H9 (cell line): ENCODE measurements at regions not wholly inside any gene's neighbourhood (a gene's known extent, or its start where the extent isn't known, plus 50 kb on each side); places are given as distances from the start of the nearest gene placed in this dataset.

Experiments used
- DNase-seq: peaks from one replicate; pipeline ENCODE4 v3.0.0-alpha.2; 2017
- H2AFZ ChIP-seq: one replicate; pipeline ENCODE4 v1.6.1; 2013; ENCODE audit warnings: mild to moderate bottlenecking, low read length, control low read depth, moderate library complexity
- H2AK5ac ChIP-seq: 2 replicates; pipeline ENCODE4 v1.6.1; 2013; ENCODE audit warnings: low read length, control low read depth, mixed read lengths; ENCODE audit not compliant: insufficient read length
- H2BK120ac ChIP-seq: one replicate; pipeline ENCODE4 v1.6.1; 2013; ENCODE audit warnings: low read depth, mild to moderate bottlenecking, low read length, control low read depth, inconsistent platforms; ENCODE audit not compliant: poor library complexity, severe bottlenecking
- H2BK12ac ChIP-seq: 2 replicates; pipeline ENCODE4 v1.6.1; 2013; ENCODE audit warnings: low read length, control low read depth, mixed read lengths, low read depth; ENCODE audit not compliant: insufficient read length
- H2BK15ac ChIP-seq: 2 replicates; pipeline ENCODE4 v1.6.1; 2013; ENCODE audit warnings: low read depth, low read length, control low read depth
- H2BK20ac ChIP-seq: one replicate; pipeline ENCODE4 v1.6.1; 2013; ENCODE audit warnings: low read depth, mild to moderate bottlenecking, low read length, control low read depth, inconsistent platforms; ENCODE audit not compliant: poor library complexity, severe bottlenecking
- H2BK5ac ChIP-seq: 2 replicates; pipeline ENCODE4 v1.6.1; 2013; ENCODE audit warnings: low read length, control low read depth, mixed read lengths; ENCODE audit not compliant: insufficient read length
- H3K14ac ChIP-seq: 2 replicates; pipeline ENCODE4 v1.6.1; 2013; ENCODE audit warnings: low read length, control low read depth; ENCODE audit not compliant: insufficient read depth
- H3K18ac ChIP-seq: 2 replicates; pipeline ENCODE4 v1.6.1; 2013; ENCODE audit warnings: low read depth, mild to moderate bottlenecking, mixed read lengths, low read length, control low read depth; ENCODE audit not compliant: insufficient read length
- H3K23ac ChIP-seq: 2 replicates; pipeline ENCODE4 v1.6.1; 2013; ENCODE audit warnings: low read length, control low read depth, mixed read lengths, low read depth; ENCODE audit not compliant: insufficient read length
- H3K23me2 ChIP-seq: 2 replicates; pipeline ENCODE4 v1.6.1; 2013; ENCODE audit warnings: low read depth, mild to moderate bottlenecking, mixed read lengths, low read length, control low read depth; ENCODE audit not compliant: insufficient read length, poor library complexity, severe bottlenecking
- H3K27ac ChIP-seq: 2 replicates; pipeline ENCODE4 v1.5.1; 2013; ENCODE audit warnings: low read length, control low read depth, mixed read lengths, low read depth; ENCODE audit not compliant: insufficient read length
- H3K27me3 ChIP-seq: 2 replicates; pipeline ENCODE4 v1.6.1; 2013; ENCODE audit warnings: low read length, control low read depth, inconsistent platforms; ENCODE audit not compliant: insufficient read depth
- H3K4ac ChIP-seq: 2 replicates; pipeline ENCODE4 v1.6.1; 2013; ENCODE audit warnings: low read depth, mild to moderate bottlenecking, control low read depth, inconsistent platforms, low read length, moderate library complexity
- H3K4me1 ChIP-seq: 2 replicates; pipeline ENCODE4 v1.6.1; 2013; ENCODE audit warnings: low read length, control low read depth, inconsistent platforms; ENCODE audit not compliant: insufficient read depth
- H3K4me2 ChIP-seq: 2 replicates; pipeline ENCODE4 v1.6.1; 2013; ENCODE audit warnings: low read length, control low read depth, mixed read lengths; ENCODE audit not compliant: insufficient read length, insufficient read depth
- H3K56ac ChIP-seq: 2 replicates; pipeline ENCODE4 v1.6.1; 2013; ENCODE audit warnings: low read depth, mild to moderate bottlenecking, mixed read lengths, low read length, control low read depth; ENCODE audit not compliant: insufficient read length
- H3K79me1 ChIP-seq: 2 replicates; pipeline ENCODE4 v1.6.1; 2013; ENCODE audit warnings: low read depth, mild to moderate bottlenecking, moderate library complexity, low read length, control low read depth, inconsistent platforms; ENCODE audit not compliant: insufficient read depth, poor library complexity, severe bottlenecking
- H3K79me2 ChIP-seq: 2 replicates; pipeline ENCODE4 v1.6.1; 2013; ENCODE audit warnings: low read length, control low read depth, inconsistent platforms; ENCODE audit not compliant: insufficient read depth
- H3K9ac ChIP-seq: 2 replicates; pipeline ENCODE4 v1.6.1; 2013; ENCODE audit warnings: low read length, control low read depth, mixed read lengths; ENCODE audit not compliant: insufficient read length; ENCODE audit errors: extremely low read depth
- H3K9me3 ChIP-seq: one replicate; pipeline ENCODE4 v1.6.1; 2013; ENCODE audit warnings: low read depth, low read length, inconsistent platforms; ENCODE audit not compliant: control insufficient read depth
- H3T11ph ChIP-seq: one replicate; pipeline ENCODE4 v1.6.1; 2013; ENCODE audit warnings: mild to moderate bottlenecking, low read length, control low read depth, inconsistent platforms
- H4K20me1 ChIP-seq: one replicate; pipeline ENCODE4 v1.6.1; 2013; ENCODE audit not compliant: control insufficient read depth, insufficient read length, insufficient read depth
- H4K5ac ChIP-seq: 2 replicates; pipeline ENCODE4 v1.6.1; 2013; ENCODE audit warnings: low read depth, mild to moderate bottlenecking, mixed read lengths, low read length, control low read depth; ENCODE audit not compliant: insufficient read length
- H4K8ac ChIP-seq: replicated peaks from 2 replicates; pipeline ENCODE4 v1.6.1; 2013; ENCODE audit warnings: low read length, control low read depth, mixed read lengths, low read depth; ENCODE audit not compliant: insufficient read length
- H4K91ac ChIP-seq: 2 replicates; pipeline ENCODE4 v1.6.1; 2013; ENCODE audit warnings: low read depth, mild to moderate bottlenecking, moderate library complexity, mixed read lengths, low read length, control low read depth; ENCODE audit not compliant: insufficient read length
- H3K27ac Mint-ChIP-seq, 3 experiments: 2 replicates in 2 of 3; 3 replicates in 1 of 3; pipeline ENCODE4 v1.8.0; 2020 to 2021; ENCODE audit warnings: mixed read lengths in 3 of 3, mild to moderate bottlenecking in 1 of 3, moderate library complexity in 1 of 3
- H3K27me3 Mint-ChIP-seq: 2 replicates; pipeline ENCODE4 v1.8.0; 2021; ENCODE audit warnings: low read depth, mild to moderate bottlenecking, moderate library complexity, mixed read lengths
- H3K36me3 Mint-ChIP-seq, 3 experiments: 2 replicates in 2 of 3; 3 replicates in 1 of 3; pipeline ENCODE4 v1.8.0; 2020 to 2021; ENCODE audit warnings: low read depth in 3 of 3, mixed read lengths in 3 of 3; ENCODE audit not compliant: insufficient read depth in 1 of 3
- H3K4me1 Mint-ChIP-seq, 2 experiments: 2 replicates each; pipeline ENCODE4 v1.8.0; 2020; ENCODE audit warnings: mixed read lengths in 2 of 2
- H3K4me3 Mint-ChIP-seq, 2 experiments: 2 replicates in 1 of 2; 3 replicates in 1 of 2; pipeline ENCODE4 v1.8.0; 2020 to 2021; ENCODE audit warnings: mild to moderate bottlenecking in 2 of 2, mixed read lengths in 2 of 2, moderate library complexity in 1 of 2
- H3K9me3 Mint-ChIP-seq, 2 experiments: 2 replicates in 1 of 2; 3 replicates in 1 of 2; pipeline ENCODE4 v1.8.0; 2020; ENCODE audit warnings: mild to moderate bottlenecking in 2 of 2, mixed read lengths in 2 of 2, moderate library complexity in 1 of 2
- CTCF ChIP-seq: fragments of 200-600 bp; sonication (generic); conservative IDR thresholded peaks from 3 replicates; pipeline ENCODE4 v1.8.0; 2021; ENCODE audit warnings: antibody characterized with exemption, mild to moderate bottlenecking
- WGBS: extraction: QIAGEN DNeasy Blood & Tissue Kit; methylation state at CpG from one replicate; pipeline ENCODE4 v1.1.7; 2013; ENCODE audit warnings: missing lambda C conversion rate, low lambda C conversion rate, mixed read lengths; ENCODE audit not compliant: insufficient read length; ENCODE audit errors: extremely low coverage; 5-methylcytosine and 5-hydroxymethylcytosine counted together

- H3K4me1 Mint-ChIP-seq = peaks cover 22 to 23% of the 10 kb centered on the region in 2 experiments
- Histone ChIP-seq H3K9me3 (no peaks in the 10 kb centered on the region), H3K9ac (no peak overlapping the region), H4K91ac (no peak overlapping the region), H3K23ac (no peak overlapping the region), H2BK5ac (no peak overlapping the region), H3K56ac (no peak overlapping the region), H2BK12ac (no peak overlapping the region), H3K23me2 (no peaks in the 10 kb centered on the region), H2AK5ac (no peak overlapping the region), H3K27me3 (no peaks in the 10 kb centered on the region), H3T11ph (no peak overlapping the region), H2AFZ (no peak overlapping the region), H3K4me2 (no peak overlapping the region), H4K20me1 (no peaks in the 10 kb centered on the region), H3K79me1 (no peaks in the 10 kb centered on the region), H4K8ac (no peak overlapping the region), H4K5ac (no peak overlapping the region), H2BK120ac (no peak overlapping the region), H3K27ac (no peak overlapping the region), H3K4me1 (peaks cover 4% of the 10 kb centered on the region; the same call in 1 of the 2 replicates), H2BK20ac (no peak overlapping the region), H3K4ac (no peak overlapping the region), H3K14ac (no peak overlapping the region), H3K18ac (no peak overlapping the region), H3K79me2 (no peaks in the 10 kb centered on the region), H2BK15ac (no peak overlapping the region)
- H3K4me3 Mint-ChIP-seq = no peak overlapping the region
- peak; percentile 35 for DNase-seq
- peak; percentile 71 for TF ChIP-seq CTCF
- H3K36me3 Mint-ChIP-seq = no peaks in the 10 kb centered on the region
- H3K27ac Mint-ChIP-seq = no peak overlapping the region
- 0 out of 5 replicates have a peak, but pooled peaks cover 0 to 2% of the 10 kb centered on the region in 2 experiments for H3K9me3 Mint-ChIP-seq
- no CpG with 5 or more reads among the region's 3 CpGs for WGBS
- H3K27me3 Mint-ChIP-seq = no peaks in the 10 kb centered on the region
These were observed 1988.8 kb upstream of the PIK3C3 start for GRCh38 chr18:39966275-39966674.
